ENCODE measurements at regions not wholly inside any gene's neighbourhood (a gene's known extent, or its start where the extent isn't known, plus 50 kb on each side); places are given as distances from the start of the nearest gene placed in this dataset.

DNA sequence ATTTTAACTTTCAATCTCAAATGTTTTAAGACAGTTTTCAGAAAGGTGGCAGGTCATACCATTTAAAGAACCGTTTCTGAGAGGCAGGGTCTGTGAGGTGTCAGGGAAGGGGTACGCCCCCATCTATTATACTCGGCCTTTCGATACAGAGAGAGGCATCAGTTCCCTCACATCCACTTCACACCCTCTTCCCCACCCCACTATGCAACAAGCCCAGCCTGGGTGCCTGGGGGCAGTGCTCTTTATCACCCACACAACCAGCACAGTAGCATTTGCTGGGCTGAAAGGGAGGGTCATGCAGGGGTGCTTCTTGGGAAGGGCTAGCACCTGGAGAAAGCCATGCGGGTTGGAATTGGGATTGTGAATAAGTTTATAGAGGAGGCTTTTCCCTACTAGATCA lies 56.0 kb upstream of the KCNMB2 start:
- TF ChIP-seq, protein P1, sequence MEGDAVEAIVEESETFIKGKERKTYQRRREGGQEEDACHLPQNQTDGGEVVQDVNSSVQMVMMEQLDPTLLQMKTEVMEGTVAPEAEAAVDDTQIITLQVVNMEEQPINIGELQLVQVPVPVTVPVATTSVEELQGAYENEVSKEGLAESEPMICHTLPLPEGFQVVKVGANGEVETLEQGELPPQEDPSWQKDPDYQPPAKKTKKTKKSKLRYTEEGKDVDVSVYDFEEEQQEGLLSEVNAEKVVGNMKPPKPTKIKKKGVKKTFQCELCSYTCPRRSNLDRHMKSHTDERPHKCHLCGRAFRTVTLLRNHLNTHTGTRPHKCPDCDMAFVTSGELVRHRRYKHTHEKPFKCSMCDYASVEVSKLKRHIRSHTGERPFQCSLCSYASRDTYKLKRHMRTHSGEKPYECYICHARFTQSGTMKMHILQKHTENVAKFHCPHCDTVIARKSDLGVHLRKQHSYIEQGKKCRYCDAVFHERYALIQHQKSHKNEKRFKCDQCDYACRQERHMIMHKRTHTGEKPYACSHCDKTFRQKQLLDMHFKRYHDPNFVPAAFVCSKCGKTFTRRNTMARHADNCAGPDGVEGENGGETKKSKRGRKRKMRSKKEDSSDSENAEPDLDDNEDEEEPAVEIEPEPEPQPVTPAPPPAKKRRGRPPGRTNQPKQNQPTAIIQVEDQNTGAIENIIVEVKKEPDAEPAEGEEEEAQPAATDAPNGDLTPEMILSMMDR (conservative IDR thresholded peaks at IDR 0.05; ENCODE audit: low read length) = no peak
- TF ChIP-seq EZH2phosphoT487 (IDR thresholded peaks at IDR 0.05; ENCODE audit: borderline replicate concordance) = no peak

Measured in Loucy (cell line).